HG02943 (cell line): ENCODE measurements at regions not wholly inside any gene's neighbourhood (a gene's known extent, or its start where the extent isn't known, plus 50 kb on each side); places are given as distances from the start of the nearest gene placed in this dataset.

Experiments
- ATAC-seq: cut with Tn5 transposase; IDR thresholded peaks from one replicate; pipeline ENCODE4 v1.9.1; 2021; ENCODE audit warnings: mild to moderate bottlenecking, low read depth, moderate library complexity; ENCODE audit not compliant: unreplicated experiment

DNA sequence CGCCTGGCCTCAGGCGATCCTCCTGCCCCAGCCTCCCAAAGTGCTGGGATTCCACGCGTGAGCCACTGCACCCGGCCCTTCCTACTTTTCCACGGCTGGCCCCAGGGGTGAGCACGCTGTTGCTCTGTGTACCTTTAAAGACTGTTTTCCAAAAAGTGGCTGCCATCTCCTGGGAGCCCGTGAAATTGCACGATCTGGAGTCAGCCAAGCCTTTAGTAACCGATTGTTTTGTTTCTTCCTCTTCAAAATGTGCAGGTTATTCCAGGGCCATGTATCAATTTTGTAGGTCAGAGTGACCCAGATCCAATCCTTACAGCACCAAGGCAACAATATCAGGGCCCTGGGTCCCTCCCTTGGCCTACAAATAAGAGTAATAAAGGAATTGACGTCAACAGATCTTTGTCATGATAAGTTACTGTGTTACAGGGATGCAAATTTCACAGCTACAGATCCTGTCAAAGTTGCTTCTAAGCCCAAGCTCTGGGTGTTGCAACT, 135.6 kb upstream of the ZNF236 start:
- peak; percentile 69 for ATAC-seq

DNA sequence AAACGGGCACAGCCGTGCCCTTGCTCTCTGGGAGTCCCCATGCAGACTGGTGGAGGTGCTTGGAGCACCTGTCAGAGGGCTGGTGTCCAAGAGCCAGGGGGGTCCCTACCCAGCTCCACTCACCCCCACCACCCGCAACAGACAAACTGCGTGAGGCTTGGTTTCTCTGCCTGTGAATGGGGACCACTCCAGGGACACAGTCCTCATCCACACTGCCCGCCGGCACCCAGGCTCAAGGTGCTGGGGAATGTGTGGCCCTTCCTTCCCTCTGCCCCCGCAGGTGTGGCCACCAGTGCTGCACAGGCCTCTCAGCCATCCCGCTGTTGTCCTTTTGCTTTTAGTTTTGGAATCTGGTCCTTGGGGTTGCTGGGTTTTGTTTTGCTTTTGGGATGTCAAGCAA, 136.5 kb upstream of the ZNF236 start:
- no peak for ATAC-seq

DNA sequence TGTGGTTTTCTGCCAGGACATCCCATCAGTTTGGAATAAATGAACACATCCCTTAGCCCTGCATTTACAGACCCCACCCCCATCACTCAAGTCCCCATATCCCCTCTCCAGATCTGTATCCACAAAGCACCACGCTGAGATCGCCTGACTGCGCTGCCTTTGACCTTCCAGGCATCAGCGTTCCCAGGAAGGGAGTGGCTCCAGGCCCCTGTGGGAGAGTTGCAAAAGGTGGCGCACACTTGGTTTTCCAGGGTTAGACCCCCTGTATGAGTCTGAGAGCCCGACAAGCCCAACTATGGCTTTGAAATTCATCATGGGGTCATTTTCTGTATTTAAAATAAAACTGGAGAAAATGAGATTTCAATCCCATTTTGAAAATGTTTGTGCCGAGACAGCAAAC, 137.0 kb upstream of the ZNF236 start:
- ATAC-seq: no peak

DNA sequence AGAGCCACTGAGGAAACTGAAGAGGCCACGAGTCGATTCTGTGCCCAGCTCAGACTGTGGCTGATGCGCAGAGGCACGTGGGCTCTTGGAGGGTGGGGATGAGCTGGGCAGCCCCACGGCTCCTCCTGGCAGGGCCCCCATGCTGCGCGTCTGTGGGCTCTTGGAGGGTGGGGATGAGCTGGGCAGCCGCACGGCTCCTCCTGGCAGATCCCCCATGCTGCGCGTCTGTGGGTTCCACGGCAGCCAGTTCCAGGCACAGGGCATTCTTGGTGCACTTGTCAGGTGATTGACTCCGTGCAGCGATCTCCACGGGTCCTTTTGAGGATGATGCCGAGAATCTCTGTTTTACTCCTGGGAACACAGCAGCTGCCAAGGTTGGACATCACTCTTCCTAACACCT, 138.1 kb upstream of the ZNF236 start:
- ATAC-seq: no peak

DNA sequence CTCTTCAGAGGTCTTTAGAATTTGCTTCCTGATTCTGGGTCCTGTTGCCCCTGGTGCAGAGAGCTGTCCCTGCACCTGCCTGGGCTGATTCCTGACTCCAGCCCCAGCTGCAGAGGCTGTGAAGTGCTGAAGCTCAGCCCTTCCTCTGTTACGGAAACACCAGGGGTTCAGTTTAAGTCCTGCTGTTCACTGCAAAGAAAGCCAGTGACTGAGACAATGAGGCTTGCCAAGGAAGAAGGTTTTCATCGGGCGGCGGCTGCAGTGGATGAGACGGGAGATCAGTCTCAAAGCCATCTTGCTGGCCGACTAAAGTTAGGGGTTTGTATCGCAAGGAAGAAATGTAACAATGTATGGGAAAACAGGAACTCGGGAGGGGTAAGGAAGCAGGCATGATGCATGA, 142.4 kb upstream of the ZNF236 start:
- ATAC-seq: no peak

DNA sequence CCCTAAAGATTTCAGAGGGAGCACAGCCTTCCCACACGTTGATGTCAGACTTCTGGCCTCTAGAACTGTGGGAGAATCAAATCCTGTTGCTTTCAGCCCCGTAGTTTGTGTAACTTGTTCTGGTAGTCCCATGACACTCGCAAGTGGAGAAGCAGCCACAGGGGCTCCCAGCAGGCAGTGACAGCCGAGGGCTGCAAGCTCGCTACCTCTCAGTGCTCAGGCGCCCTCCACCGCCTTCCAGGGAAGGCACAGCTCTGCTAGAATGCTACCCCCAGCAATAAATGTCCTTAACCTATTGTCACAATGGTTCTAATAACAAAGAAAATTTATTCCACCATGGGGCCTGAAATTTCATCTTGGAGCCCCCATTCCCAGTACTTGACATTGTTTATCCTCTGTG, 143.1 kb upstream of the ZNF236 start:
- ATAC-seq: no peak

DNA sequence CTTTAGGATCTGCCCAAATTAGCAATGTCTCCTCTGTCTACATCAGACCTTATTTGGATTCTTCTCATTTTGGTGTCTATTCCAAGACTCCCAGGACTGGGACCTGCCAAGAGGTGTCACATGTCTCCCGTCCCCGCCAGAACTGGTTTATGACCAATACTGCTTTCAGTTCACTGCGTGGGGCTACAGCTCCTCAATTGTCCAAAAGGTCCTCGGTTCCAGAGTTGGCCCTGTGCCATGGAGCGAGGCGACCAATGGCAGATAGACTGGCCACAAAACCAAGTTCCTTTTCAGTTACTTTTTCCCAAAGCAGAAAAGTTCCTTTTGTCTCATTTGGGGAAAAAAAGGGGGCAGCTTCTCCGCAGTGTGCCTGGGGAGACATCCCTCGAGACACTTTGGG, 144.1 kb upstream of the ZNF236 start:
- ATAC-seq: no peak

DNA sequence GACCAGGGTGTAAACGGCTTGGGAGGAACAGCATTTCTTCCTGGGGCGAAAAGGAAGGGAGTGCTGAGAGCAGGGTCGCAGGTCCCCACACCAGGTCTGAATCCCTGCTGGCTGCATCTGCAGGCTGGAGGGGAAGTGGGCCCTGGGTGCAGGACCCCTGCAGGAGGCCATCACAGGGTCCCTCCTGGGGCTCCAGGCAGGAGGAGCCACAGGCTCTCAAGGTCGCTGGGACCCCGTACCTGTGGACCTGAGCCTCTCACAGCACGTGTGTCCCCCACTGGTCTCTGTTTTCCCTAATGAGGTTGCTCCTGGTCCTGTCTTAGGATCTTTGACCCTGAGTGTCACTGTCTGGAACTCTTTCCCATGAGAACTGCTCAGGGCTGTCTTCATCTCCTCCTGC, 147.8 kb upstream of the ZNF236 start:
- ATAC-seq: no peak

DNA sequence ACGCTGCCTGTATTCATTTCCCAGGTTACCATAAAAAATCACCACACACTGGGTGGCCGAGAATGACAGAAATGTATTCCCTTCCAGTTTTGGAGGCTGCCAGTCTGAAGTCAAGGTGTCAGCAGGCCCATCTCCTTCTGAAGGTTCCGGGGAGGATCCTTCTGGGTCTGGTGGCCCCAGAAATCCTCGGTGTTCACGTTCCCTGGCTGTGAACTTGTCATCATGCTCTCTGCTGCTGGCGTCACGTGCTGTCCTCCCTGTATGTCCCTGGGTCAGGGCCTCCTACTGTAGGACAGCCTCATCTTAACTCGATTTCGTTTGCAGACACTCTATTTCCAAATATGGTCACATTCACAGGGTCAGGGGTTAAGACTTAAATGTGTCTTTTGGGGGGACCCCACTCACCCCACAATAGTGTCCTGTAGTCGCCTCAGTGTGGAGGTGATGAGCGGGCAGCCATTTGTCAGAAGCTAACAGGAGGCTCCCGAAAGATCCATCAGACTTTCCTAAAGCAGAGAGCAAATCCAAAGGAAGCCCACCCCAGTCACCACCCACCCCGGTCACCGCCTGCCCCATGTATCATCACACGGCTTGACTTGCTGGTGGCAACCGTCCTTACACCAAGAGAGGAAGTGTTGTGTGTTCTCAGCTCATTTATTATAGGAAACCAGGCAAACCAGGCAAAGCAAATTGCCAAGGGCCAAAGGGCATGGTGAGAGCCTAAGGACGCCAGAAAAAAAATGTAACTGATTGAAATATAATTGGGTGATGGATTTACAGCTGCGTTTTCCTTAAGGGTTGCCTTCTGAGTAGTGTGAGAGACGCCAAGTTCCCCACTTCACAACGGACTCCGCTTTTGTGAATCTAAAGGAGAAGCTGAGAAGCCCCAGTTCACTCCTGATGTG, 148.8 kb upstream of the ZNF236 start:
- ATAC-seq: no peak

DNA sequence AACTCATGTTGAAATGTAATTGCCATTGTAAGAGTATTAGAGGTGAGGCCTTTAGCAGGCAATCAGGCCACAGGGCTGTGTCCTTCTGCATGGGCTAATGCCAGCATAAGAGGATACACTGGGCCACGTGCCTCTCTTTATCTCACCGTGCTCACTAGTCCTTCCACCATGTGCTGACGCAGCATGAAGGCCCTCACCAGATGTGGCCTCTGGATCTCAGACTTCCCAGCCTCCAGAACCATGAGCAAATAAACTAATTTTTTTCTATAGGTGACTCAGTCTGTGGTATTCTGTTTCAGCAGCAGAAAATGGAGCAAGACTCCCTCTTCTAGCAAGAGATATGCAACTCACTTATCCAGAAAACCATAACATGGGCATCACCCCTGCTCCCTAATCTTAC, 149.7 kb upstream of the ZNF236 start:
- no peak for ATAC-seq

DNA sequence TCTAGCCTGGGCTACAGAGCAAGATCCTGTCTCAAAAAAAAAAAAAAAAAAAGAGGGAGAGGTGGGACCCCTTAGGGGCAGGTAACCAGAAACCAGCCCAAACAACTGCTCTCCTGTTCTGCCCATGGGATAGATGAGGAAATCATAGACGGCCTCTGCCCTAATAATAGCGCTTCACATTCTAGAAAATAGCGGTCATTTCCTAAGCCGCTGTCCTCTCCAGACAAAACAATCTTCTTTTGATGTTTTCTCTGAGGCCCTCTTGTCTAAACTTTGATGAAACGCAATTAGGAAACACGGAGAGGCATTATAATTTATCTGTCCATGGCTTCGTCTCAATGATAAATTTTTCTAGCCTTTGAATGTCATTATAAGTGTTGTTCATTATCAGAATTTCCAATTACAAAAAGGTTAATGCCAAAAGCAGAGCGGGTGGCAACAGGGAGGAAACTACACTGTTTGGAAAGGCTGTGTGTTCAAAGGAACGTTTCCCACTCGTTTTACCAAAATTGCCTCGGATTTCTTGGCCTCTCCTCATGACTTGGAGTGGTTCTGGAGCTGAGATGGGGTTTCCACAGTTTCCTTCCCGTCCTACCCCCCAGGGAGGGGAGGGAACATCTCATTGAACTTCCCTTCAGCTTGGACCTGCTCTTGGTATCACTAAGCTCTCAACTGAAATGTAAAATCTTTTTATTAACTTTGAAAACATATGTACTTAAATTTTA, 151.6 kb upstream of the ZNF236 start:
- ATAC-seq: no peak

DNA sequence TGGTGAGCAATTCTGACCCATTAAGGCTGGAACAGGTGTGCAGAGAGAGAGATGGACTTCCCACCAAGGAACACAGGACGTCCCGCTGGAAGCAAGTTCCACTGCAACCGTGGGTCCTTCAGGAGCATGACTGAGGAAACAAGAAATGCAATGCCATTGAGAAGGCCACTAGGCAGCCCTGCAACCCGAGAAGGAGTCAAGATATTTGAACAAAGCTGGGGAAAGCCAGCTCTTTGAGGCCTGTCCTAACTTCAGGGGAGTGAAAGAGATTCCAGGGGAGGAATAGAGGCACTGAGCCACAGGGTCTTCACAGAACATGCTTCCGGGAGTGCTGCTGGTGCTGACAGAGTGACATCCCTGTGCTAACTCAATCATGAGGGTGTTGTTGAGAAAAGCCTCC, 153.8 kb upstream of the ZNF236 start:
- ATAC-seq: no peak

DNA sequence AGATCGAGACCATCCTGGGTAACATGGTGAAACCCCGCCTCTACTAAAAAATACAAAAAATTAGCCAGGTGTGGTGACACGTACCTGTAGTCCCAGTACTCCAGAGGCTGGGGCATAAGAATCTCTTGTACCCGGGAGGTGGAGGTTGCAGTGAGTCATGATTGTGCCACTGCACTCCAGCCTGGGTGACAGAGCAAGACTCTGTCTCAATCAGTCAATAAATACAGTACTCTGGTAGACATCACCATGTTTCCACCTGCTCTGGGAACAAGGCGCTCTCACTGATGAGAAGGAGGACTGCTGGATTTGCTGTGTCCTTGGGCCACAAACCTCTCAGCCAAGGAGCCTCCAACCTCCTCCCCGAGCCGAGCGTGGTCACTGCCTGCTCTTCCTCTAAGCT, 154.2 kb upstream of the ZNF236 start:
- no peak for ATAC-seq

DNA sequence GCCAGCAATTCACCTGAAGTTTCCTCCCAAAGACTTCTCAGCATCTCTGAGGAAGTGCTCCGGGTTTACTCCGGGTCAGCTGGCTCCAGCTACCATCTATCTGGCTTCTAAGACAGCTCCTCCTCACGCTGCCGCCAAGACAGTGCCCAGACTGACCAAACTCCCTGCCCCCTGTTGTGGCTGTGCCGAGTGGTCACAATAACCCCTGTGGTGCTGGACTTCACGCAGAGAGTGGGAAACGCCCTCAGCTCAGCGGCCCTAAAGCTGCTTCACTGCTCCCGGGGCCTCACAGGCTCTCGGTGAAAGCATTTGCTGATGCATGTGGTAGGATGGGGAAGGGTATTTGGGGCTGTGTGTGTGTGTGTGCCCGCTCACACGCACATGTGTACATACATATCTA, 154.8 kb upstream of the ZNF236 start:
- no peak for ATAC-seq

DNA sequence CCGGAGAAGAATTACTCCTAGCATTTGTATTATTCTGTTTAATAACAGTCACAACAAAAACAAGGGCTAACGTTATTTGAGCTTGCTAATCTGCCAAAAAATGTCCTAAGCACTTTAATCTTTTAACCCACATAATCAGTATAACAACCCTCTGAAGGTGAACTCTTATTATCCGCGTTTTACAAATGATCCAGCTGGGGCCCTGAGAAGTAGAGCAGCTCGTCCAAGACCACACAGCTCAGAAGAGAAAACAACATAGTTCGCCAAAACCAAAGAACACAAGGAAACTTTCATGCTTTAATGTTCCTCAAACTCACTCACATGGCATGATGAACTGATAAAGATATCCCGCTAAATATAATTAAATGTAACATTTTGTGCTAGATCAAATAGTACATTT, 159.7 kb upstream of the ZNF236 start:
- ATAC-seq: no peak

DNA sequence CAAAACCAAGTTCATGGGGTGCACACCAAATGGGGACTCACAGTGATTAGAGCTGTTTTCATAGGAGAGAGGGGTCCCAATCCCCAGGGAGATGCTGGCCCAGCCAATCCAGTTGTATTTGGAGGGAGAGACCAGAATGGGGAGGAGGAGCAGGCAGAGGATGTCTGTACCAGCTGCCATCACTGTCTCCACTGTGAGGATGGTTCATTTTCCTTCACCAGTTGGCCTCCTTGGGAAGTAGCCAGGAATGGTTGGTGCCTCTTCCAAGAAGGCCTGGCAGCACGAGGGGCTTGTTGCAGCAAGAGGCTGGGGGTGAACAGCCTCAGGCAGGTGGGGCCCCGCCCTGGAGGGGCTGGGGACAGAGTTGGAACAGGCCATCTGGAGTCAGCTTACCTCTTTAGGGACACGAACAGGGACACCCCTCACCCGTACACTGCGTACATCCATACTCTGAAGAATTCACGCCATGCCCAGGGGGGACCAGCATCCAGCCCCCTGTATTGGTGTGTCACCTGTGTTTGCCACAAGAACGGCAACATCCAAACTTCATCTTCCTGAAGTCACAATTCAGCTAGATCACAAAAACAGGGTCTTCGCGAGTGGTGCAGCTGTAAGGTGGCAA, 161.7 kb upstream of the ZNF236 start:
- ATAC-seq: no peak

DNA sequence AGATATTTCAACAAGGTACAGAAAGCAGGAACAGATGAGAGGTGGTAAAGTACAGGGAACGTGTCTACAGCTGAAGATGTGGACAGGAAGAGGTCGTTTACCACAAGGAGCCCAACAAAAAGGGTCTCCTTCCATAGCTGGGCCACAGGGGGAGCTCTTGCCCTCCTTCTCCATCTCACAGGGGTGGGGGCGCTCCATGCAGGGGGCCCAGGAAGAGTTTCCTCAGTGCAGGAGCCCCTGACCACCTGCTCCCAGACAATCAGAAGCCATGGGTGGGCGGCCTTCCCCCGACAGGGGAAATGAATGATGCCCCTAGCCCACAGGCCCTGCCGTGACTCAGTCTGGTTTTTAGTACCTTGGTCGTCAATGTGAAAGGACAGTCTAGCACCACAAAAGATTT, 163.6 kb upstream of the ZNF516 start:
- no peak for ATAC-seq

DNA sequence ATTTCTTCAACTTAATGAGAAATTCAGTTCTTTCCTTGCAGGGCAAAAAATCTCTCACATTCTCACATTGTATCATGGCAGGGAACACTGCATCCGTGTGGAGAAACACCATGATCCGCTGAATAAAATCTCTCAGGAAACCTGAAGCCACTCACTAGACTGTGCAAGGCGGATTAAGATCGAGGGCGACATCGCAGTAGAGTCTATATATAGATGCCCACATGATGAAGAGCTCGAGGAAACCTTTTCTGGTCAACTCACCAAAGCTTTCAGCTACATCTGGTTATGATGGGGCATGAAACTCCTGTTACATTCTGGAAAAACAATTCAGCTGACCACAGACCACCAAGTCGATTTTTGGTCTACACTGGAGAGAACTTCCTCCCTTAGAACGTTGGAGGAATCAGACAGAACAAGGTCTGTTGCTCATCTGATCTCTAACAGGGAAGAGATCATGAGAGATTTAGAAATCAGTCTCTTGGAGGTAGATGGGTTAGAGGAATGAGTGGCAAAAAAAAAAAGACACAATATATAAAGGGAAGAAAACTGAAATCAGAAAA, 162.9 kb upstream of the ZNF516 start:
- no peak for ATAC-seq

DNA sequence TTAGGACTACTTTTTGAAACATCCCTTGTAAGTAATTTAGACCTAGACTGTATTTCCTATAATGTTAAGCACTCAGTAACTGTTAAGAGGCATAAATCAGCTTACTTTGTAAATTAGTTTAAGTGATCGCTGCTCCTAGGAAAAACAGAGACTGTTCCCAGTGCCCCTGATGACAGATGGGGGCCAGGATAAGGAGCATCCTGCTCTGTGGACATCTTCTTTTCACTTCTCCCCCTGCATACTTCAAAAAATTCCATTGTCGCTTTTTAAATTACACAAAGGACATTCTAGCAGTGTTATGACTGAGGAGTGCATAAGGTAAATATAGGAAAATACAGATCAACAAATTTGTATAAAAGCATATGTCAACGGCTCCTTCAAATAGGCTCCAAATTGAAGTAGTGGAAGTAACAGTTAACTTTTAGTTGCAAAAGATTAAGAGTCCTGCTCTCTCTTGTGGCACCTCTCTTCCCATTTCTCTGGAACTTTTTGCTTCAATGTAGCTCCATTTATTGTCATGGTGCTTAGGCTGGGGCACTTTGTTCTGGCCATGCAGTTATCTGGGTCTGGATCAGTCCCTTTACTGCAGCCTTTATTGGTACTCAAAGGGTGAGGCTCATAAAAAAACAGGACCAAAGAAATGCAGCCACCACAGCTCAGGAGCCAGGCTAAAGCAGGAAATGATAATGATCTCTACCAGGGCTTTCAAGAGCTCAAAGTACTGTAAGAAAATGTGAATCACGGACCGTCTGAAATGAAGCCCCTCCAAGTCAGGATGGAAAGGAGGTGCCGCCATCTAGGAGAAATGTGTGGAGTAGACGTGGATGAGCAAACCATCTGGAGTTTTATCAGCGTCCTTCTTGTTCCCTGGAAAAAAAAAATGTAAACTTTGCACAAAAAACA, 162.1 kb upstream of the ZNF516 start:
- no peak for ATAC-seq

DNA sequence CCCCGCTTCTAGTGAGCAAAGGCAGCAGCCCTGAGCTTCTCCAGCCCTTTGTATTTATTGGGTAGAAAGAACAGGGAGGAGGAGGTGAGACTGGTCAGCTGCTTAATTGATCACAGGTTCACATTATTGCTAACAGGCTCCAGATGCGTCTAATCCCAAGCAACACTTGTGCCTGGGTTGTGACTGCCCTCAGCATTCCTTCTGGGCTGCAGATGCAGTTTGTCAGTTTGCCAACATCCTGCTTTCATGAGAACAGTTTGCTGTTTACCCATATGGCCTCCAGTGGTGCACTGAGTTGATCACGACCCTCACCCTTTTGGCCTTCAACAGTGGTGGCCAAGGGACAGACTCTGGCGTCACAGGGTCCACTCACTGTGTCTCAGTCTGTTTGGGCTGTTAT, 159.5 kb upstream of the ZNF516 start:
- ATAC-seq: no peak
